ENCODE measurements at regions not wholly inside any gene's neighbourhood (a gene's known extent, or its start where the extent isn't known, plus 50 kb on each side); places are given as distances from the start of the nearest gene placed in this dataset.

DNA sequence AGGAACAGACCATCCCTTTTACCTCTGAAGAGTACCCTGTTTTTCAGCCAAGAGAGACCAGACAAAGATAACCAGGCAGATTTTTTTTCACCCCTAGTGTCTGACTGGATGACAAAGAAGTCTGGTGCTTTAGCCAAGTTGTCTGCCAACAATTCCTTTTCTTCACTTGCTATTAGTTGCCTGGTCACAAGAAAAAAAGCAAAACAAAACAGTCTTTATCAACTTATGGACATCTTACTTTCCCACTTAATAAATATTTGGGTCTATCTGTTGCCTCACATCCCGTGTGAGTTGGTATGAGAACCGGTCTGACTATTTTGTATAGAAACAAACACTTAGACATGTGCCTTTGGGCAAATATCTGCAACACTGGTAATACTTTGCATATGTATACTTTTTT, 662.9 kb downstream of the PLPP3 start:
- TF ChIP-seq ATF3 (CRISPR knock-in tag; conservative IDR thresholded peaks at IDR 0.05) = no peak
- TF ChIP-seq, protein P1, sequence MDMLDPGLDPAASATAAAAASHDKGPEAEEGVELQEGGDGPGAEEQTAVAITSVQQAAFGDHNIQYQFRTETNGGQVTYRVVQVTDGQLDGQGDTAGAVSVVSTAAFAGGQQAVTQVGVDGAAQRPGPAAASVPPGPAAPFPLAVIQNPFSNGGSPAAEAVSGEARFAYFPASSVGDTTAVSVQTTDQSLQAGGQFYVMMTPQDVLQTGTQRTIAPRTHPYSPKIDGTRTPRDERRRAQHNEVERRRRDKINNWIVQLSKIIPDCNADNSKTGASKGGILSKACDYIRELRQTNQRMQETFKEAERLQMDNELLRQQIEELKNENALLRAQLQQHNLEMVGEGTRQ (CRISPR knock-in tag; IDR thresholded peaks at IDR 0.05) = no peak
- TF ChIP-seq CTCF (IDR thresholded peaks at IDR 0.05) = no peak
- TF ChIP-seq GABPB1 (CRISPR knock-in tag; IDR thresholded peaks at IDR 0.05) = no peak
- no peak for TF ChIP-seq CREB1 (CRISPR knock-in tag; IDR thresholded peaks at IDR 0.05)
- TF ChIP-seq, protein P2, sequence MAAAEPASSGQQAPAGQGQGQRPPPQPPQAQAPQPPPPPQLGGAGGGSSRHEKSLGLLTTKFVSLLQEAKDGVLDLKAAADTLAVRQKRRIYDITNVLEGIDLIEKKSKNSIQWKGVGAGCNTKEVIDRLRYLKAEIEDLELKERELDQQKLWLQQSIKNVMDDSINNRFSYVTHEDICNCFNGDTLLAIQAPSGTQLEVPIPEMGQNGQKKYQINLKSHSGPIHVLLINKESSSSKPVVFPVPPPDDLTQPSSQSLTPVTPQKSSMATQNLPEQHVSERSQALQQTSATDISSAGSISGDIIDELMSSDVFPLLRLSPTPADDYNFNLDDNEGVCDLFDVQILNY (CRISPR knock-in tag; IDR thresholded peaks at IDR 0.05) = no peak
- TF ChIP-seq IRF2 (CRISPR knock-in tag; IDR thresholded peaks at IDR 0.05; ENCODE audit: borderline replicate concordance, low read depth) = no peak
- no peak for TF ChIP-seq SP1 (CRISPR knock-in tag; conservative IDR thresholded peaks at IDR 0.05)
- TF ChIP-seq KAT7 (CRISPR knock-in tag; IDR thresholded peaks at IDR 0.05; ENCODE audit: borderline replicate concordance) = no peak
- TF ChIP-seq, protein P3, sequence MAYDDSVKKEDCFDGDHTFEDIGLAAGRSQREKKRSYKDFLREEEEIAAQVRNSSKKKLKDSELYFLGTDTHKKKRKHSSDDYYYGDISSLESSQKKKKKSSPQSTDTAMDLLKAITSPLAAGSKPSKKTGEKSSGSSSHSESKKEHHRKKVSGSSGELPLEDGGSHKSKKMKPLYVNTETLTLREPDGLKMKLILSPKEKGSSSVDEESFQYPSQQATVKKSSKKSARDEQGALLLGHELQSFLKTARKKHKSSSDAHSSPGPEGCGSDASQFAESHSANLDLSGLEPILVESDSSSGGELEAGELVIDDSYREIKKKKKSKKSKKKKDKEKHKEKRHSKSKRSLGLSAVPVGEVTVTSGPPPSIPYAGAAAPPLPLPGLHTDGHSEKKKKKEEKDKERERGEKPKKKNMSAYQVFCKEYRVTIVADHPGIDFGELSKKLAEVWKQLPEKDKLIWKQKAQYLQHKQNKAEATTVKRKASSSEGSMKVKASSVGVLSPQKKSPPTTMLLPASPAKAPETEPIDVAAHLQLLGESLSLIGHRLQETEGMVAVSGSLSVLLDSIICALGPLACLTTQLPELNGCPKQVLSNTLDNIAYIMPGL (CRISPR knock-in tag; IDR thresholded peaks at IDR 0.05) = no peak
